GM11168 (cell line): ENCODE measurements at regions not wholly inside any gene's neighbourhood (a gene's known extent, or its start where the extent isn't known, plus 50 kb on each side); places are given as distances from the start of the nearest gene placed in this dataset.
"Not testable (repeated sequence)": the region's sequence is repeated elsewhere in the genome, so short reads cannot be mapped to it uniquely, and the experiment has no call there.

Experiments
- in situ Hi-C: fragments of 300-500 bp; cut with MboI; formaldehyde crosslinking; loops from one replicate; pipeline ENCODE4 v1.12.0; 2022; ENCODE audit warnings: low sequenced_read_pairs; ENCODE audit not compliant: unreplicated experiment

DNA sequence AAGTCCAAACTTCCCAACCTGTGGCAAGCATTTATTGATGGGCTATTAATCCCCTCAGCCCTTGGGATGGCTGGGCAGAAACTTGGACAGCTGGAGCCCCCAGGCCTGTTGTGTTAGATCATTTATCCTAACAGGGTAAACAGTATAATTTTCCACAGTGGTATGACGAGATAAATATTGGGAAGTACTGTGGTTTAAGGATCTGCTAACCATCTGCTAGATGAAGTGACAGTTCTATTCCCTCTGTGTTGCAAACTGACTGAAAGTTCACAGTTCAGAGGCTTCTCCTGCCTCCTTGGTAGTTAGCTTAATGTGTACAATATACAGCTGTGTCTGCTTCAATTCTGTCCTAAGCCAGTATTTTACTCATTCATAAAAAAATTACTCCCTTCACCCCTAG lies 127.5 kb upstream of the CHODL start:
- in situ Hi-C loops = no loop called here

DNA sequence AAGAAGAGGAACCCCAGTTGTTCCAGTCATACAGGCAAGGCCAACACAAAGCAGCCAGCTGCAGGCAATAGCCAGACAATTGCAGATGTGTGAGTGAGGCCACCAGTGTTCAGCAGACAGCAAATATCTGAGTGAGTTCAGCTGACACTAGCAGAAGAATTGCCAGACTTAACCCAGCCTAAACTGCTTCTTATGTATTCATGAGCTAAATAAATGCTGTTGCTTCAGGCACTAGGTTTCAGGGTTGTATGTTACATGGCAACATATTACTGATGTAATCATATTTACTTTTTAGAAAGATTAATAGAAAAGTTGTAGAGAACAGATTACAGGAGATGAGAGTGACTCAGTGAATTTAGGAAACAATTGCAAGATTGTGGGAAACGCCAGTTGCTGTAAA lies 129.8 kb upstream of the CHODL start:
- in situ Hi-C loops = no loop called here

GRCh38 chr21:18104802-18105201 lies 139.8 kb upstream of the CHODL start:
- in situ Hi-C loops = no loop called here

DNA sequence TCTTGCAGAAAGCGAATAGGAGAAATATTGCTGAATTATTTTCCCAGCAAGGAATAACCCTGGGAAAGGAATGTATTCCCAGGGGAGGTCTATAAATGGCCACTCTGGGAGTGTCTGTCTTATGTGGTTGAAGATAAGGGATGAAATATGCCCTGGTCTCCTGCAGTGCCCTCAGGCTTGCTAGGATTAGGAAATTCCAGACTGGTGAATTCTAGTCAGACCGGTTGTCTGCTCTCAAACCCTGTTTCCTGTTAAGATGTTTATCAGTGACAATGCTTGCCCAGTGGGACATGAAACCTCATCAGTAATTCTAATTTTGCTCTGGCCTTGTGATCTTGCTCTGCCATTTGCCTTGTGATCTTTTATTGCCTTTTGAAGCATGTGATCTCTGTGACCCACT lies 148.2 kb upstream of the CHODL start:
- in situ Hi-C loops = not testable (repeated sequence)

GRCh38 chr21:18089786-18090185 lies 154.8 kb upstream of the CHODL start:
- in situ Hi-C loops = no loop called here

DNA sequence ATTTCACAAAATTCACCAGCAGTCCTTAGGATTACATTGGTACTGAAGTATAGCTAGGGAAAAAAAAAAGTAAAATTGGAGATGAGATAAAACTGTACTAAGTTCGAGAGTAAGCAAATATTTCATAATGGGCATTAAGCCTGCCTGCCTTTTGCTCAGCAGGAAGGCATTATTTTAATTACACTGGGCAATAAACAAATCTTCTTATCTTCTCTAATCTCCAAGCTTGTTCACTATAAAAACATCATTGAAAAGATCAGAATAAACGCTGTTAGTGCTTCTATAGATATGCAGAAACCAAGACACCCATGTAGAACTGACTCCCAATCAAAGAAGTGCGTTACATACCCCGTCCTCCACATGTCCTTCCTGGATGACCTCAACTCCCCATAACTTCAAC lies 174.2 kb upstream of the CHODL start:
- in situ Hi-C loops = no loop called here

DNA sequence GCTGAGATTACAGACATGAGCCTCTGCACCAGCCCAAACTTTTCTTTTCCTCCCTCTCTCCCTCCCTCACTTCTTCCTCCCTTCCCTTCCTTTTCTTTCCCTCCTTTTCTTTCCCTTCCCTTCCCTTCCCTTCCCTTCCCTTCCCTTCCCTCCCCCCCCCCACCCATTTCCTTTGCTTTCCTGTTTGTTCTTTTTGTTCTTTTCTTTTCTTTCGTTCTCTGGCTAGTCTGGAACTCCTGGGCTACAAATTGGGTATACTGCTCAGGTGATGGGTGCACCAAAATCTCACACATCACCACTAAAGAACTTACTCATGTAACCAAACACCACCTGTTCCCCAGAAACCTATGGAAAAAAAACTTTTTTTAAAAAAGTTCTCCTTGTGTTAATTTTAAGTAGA lies 174.8 kb upstream of the CHODL start:
- in situ Hi-C loops = no loop called here

- in situ Hi-C loops = no loop called here
These were observed 184.2 kb upstream of the CHODL start for GRCh38 chr21:18060402-18060801.

DNA sequence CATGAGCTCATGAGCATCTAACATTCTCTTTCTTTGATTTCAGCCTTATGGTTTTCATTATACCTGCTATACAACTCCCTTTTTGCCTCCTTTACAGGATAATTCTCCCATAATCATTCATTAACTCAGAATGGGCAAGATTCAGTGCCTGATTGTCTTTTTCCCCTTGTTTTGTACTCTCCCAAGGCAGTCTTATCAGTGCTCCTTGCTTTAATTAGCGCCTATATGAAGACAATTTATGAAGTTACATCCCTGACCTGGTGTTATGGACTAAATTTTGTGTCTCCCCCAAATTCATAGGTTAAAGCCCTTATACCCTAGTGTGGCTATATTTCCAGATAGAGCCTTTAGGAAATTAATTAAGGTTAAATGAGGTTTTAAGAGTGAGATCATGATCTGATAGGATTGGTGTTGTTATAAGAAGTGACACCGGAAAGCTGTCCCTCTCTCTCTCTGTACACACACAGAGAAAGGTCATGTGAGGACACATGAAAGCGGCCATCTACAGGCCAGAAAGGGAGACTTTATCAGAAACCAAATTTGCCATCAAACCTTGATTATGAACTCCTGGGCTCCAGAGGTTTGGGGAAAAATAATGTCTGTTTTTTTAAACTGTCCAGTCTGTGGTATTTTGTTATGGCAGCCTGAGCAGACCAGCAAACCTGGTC lies 185.8 kb upstream of the CHODL start:
- in situ Hi-C loops = no loop called here

- in situ Hi-C loops = no loop called here
These were observed 191.5 kb upstream of the CHODL start for GRCh38 chr21:18053151-18053550.

DNA sequence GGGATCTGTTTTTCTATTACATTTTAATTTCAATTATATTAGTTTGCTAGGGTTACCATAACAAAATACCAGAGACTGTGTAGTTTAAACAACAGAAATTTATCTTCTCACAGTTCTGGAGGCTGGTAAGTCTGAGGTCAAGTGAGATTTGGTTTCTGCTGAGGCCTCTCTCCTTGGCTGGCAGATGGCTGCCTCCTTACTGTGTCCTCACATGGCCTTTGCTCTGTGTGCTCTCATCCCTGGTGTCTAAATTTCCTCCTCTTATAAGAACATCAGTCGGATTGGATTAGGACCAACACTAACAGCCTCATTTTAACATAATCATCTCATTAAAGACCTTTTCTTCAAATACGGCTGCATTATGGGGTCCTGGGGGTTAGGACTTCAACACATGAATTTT lies 195.2 kb upstream of the CHODL start:
- in situ Hi-C loops = no loop called here

DNA sequence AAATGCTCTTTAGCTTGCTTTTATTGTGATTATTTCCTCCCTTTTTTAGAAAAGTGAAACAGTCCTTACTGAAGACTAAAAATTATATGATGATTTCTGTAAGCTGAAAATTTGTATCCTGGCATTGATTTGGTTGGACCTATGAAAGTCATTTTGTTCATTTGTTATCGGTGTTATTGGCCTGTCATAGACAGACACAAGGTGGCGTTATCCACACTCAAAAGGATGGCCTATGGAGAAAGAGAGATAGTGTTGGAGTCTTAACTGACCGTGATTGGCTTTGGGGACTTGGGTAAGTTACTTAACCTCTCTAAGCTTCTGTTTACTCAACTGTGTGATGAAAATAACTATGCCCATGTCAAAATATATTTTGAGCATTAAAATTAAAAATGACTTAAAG lies 203.6 kb upstream of the CHODL start:
- in situ Hi-C loops = no loop called here

DNA sequence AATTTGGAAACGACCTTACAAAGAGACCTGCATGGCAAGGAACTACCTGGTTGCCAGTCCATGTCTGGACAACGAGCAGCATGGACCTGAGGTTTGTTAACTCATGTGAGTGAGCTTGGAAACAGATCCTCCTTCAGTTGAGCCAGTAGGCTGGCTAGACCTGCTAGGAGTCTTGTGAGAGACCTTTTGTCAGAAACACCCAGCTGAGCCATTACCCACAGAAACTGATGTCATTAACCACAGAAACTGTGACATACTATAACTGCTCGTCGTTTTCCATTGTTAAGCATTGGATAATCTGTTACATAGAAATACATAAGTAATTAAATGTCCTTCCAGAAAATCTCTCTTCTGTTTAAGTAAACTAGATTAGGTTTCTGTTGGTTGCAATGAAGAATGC lies 211.1 kb upstream of the C21orf91 start:
- in situ Hi-C loops = no loop called here

DNA sequence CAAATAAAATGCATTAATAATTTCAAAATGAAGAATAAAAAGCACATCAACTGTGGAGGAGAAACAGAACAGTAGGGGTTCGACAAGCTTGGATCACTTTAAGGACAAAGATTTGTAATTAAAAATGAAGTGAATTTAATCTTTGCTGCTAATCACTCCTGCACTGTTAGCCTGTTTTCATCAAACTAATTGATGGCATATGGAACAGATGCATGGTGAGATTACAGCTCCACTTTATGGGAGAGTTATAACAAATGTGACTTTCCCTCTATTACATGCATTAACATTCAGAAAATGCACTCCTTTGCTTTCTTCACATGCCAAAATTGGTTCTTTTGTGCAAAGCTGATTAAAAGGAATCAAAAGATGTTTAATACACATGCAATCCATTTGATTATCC lies 207.2 kb upstream of the C21orf91 start:
- in situ Hi-C loops = no loop called here

- in situ Hi-C loops = no loop called here
These were observed 204.6 kb upstream of the C21orf91 start for GRCh38 chr21:18023711-18024110.

DNA sequence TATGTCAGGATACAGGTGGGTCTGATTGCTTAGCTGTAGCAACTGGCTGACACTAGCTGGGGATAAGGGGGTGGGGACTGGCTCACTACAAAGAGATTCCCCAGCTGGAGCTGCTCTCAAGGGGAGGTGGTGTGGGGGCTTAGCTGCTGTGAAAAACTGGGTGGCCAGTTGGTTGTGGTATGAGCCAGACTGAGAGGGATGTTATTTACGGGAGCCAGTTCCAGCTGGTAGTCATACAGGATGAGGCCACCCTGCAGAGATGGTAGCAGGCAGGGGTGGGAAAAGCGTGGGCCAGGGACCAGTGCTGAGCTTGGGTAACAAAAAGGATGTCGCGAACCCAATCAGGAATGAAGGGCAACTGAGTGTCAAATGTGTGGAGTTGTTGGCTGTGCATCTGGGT lies 204.0 kb upstream of the C21orf91 start:
- in situ Hi-C loops = no loop called here

DNA sequence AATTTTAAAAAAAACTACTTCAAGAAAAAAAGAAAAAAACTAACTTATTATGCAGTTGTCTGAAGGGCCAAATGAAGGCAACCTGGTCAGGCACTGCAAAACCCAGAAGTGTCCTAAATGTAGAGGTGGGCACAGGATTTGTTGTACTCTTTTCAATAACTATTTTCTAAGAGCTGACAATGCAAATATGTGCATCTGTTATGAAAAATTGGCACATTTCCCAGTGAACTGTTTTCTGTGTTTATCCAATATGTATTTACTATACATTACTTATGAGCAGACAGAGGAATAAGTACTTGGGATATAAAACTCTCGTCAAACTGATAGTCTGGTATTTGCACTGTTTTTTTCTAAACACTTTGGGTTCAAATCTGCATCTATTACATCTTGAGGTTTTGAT lies 188.0 kb upstream of the C21orf91 start:
- in situ Hi-C loops = no loop called here

GRCh38 chr21:18006691-18007090 lies 187.5 kb upstream of the C21orf91 start:
- in situ Hi-C loops = no loop called here

GRCh38 chr21:18002393-18002792 lies 183.2 kb upstream of the C21orf91 start:
- in situ Hi-C loops = no loop called here

DNA sequence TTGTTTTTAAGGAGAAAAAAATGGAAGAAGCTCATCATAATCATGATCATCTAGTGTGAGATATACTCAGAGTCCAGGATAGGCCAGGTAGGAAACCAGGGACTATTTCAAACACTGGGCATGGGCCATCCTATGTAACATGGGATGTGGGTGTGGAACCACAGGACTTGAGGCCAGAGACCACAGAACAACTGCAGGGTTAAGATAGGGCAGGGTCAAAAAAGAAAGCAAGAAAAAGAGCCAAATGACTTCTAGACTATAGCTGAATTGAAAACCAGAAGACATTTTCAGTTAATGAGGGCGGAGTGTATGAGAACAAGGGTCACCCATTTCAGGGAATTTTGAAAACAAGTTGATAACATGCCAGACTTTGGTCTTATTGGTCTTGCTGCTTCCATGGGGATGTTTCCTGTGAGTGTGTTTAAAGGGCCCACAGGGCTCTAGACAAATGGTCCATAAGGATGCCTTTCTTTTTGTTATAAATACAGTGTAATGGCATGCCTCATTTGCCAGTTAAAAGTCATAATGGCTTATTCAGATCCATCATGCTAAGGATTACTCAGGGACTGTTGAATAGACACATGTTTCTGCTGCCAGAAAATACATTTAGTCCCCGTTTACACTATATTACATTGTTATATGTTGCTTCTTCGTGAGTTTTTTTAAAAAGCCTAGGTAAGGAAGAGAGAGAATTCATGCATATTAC lies 182.0 kb upstream of the C21orf91 start:
- in situ Hi-C loops = no loop called here

DNA sequence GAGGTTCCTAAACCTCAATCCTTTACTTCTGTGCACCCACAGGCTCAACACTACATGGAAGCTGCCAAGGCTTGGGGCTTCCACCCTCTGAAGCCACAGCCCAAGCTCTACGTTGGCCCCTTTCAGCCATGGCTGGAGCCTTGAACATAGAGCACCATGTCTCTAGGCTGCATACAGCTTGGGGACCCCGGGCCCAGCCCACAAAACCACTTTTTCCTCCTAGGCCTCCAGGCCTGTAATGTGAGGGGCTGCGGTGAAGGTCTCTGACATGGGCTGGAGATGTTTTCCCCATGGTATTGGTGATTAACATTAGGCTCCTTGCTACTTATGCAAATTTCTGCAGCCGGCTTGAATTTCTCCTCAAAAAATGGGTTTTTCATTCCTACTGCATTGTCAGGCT lies 179.4 kb upstream of the C21orf91 start:
- in situ Hi-C loops = not testable (repeated sequence)

GRCh38 chr21:17989780-17990179 lies 170.6 kb upstream of the C21orf91 start:
- in situ Hi-C loops = no loop called here
